GM13976 (cell line): ENCODE measurements at regions not wholly inside any gene's neighbourhood (a gene's known extent, or its start where the extent isn't known, plus 50 kb on each side); places are given as distances from the start of the nearest gene placed in this dataset.

Source experiments
- DNase-seq: peaks from one replicate; pipeline ENCODE4 v3.0.0; 2012; ENCODE audit warnings: low spot score
- in situ Hi-C: fragments of 300-500 bp; cut with MboI; formaldehyde crosslinking; loops from one replicate; pipeline ENCODE4 v1.12.0; 2022; ENCODE audit warnings: low sequenced_read_pairs, mixed read lengths, inconsistent platforms; ENCODE audit not compliant: unreplicated experiment
- TF ChIP-seq, protein P1 (sequence below): IDR thresholded peaks from 2 replicates; pipeline ENCODE4 v1.5.1; 2012; ENCODE audit warnings: borderline replicate concordance, mild to moderate bottlenecking; ENCODE audit not compliant: insufficient read depth; ENCODE audit errors: extremely low read depth, missing control alignments, control extremely low read depth

GRCh38 chr2:234329202-234329960 lies 167.5 kb downstream of the ARL4C start:
- no peak for DNase-seq
- TF ChIP-seq, protein P1, sequence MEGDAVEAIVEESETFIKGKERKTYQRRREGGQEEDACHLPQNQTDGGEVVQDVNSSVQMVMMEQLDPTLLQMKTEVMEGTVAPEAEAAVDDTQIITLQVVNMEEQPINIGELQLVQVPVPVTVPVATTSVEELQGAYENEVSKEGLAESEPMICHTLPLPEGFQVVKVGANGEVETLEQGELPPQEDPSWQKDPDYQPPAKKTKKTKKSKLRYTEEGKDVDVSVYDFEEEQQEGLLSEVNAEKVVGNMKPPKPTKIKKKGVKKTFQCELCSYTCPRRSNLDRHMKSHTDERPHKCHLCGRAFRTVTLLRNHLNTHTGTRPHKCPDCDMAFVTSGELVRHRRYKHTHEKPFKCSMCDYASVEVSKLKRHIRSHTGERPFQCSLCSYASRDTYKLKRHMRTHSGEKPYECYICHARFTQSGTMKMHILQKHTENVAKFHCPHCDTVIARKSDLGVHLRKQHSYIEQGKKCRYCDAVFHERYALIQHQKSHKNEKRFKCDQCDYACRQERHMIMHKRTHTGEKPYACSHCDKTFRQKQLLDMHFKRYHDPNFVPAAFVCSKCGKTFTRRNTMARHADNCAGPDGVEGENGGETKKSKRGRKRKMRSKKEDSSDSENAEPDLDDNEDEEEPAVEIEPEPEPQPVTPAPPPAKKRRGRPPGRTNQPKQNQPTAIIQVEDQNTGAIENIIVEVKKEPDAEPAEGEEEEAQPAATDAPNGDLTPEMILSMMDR: no peak
- in situ Hi-C loops: no loop called here

DNA sequence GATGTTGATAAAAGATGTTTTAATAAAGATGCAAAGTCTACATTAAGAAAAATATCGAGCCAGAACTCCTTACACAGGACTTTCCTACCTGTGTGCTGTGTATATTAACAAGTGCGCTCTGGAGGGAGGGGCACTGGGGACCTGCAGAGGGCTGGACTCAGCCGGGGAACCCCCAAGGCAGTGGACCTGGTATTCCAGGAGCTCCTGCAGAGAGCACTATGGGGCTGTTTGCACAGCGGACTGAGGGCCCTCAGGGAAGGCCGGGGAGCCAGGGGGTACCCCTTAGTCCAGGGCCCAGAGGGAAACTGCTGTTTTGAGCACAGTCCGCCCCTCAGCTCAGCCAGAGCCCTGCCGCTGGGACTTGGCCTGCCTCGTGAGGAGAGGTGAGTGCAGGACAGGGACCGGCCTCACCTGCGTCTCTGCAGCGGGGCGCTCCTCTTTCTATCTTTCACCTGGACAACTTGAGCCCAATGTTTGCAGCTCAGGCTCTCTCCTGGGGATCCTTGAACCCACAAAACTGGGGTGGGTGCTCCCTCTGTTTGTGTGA lies 168.4 kb downstream of the ARL4C start:
- TF ChIP-seq, protein P1: no peak
- DNase-seq: no peak
- in situ Hi-C loops: no loop called here

- DNase-seq: no peak
- TF ChIP-seq, protein P1: no peak
- in situ Hi-C loops: no loop called here
Observed at GRCh38 chr2:234326694-234327093, 170.2 kb downstream of the ARL4C start.

DNA sequence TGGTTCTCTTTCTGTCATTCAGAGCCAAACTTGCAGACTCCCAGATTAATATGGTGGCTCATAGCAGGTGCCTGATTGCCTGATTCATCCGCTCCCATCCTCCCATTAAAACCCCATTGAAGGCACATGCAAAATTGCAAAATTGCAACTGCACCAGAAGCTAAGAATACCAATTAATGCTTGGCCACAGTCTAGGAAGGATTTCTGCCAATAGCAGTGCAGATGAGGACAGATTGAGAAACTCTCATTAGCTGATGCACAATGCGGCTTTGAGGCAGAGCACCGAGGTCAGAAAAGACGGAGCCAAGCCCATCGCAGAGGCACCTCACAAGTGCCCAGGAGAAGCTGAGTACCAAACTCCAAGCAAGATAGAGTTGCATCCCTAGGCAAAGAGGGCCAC lies 172.8 kb downstream of the ARL4C start:
- TF ChIP-seq, protein P1: no peak
- no peak for DNase-seq
- in situ Hi-C loops: no loop called here

GRCh38 chr2:234322766-234323465 lies 174.0 kb downstream of the ARL4C start:
- TF ChIP-seq, protein P1: no peak
- in situ Hi-C loops: no loop called here
- no peak for DNase-seq

DNA sequence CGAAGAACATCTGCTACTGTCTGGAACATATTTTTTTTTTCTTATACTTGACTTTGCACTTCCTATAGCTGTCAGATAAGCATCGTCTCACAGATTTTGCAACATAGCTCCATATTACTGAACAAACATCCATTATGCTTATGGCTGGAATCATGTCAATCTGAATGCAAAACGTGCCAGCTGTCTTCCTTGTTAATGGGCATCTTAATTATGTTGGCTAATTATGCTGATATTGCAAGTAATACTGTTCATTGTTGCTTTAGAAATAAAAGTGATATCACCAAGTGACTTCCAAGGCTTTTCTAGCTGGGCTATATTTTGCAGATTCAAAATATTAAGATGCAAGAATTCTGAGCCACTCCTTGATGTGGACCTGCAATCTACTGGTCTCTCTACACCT lies 176.8 kb downstream of the ARL4C start:
- in situ Hi-C loops: no loop called here

More for the DNA sequence above, 176.8 kb downstream of the ARL4C start:
- DNase-seq: no peak
- TF ChIP-seq, protein P1: no peak
